Keratinocyte (primary cell): ENCODE measurements at regions not wholly inside any gene's neighbourhood (a gene's known extent, or its start where the extent isn't known, plus 50 kb on each side); places are given as distances from the start of the nearest gene placed in this dataset.

Source experiments
- DNase-seq: peaks from one replicate; pipeline ENCODE4 v3.0.0-alpha.2; 2011; ENCODE audit warnings: low read depth, missing footprints, low spot score
- FAIRE-seq: peaks from 2 replicates; lab custom pipeline; 2011; peaks lifted over from hg19 to GRCh38; lab: Jason Lieb, UNC
- H2AFZ ChIP-seq: 2 replicates; pipeline ENCODE4 v1.6.0; 2012; ENCODE audit warnings: low read length, control low read depth, inconsistent platforms; ENCODE audit not compliant: control insufficient read depth
- H3K27ac ChIP-seq: 2 replicates; pipeline ENCODE4 v1.5.1; 2011; ENCODE audit warnings: low read length; ENCODE audit not compliant: control insufficient read depth, insufficient read depth
- H3K27me3 ChIP-seq: 3 replicates; pipeline ENCODE4 v1.6.0; 2011; ENCODE audit warnings: low read length; ENCODE audit not compliant: control insufficient read depth, insufficient read depth; ENCODE audit errors: extremely low read depth
- H3K36me3 ChIP-seq, 2 experiments: 2 replicates in 1 of 2; 3 replicates in 1 of 2; pipeline ENCODE4 v1.5.1; 2011; ENCODE audit warnings: low read length in 2 of 2, mild to moderate bottlenecking in 1 of 2; ENCODE audit not compliant: control insufficient read depth in 2 of 2, insufficient read depth in 2 of 2; ENCODE audit errors: extremely low read depth in 1 of 2
- H3K4me1 ChIP-seq: 3 replicates; pipeline ENCODE4 v1.5.1; 2011; ENCODE audit warnings: low read length; ENCODE audit not compliant: control insufficient read depth, insufficient read depth; ENCODE audit errors: extremely low read depth
- H3K4me2 ChIP-seq: 3 replicates; pipeline ENCODE4 v1.6.0; 2011; ENCODE audit warnings: low read depth, low read length; ENCODE audit not compliant: control insufficient read depth, insufficient read depth; ENCODE audit errors: extremely low read depth
- H3K4me3 ChIP-seq, 3 experiments: fragments of 200-600 bp in 1 of 3; sonication (generic) in 1 of 3; 2 replicates in 2 of 3; 3 replicates in 1 of 3; pipeline ENCODE4 v1.5.1; 2011 to 2016; ENCODE audit warnings: low read length in 3 of 3, mild to moderate bottlenecking in 3 of 3, control low read depth in 2 of 3, inconsistent platforms in 1 of 3, low read depth in 1 of 3, mixed read lengths in 1 of 3, mixed run types in 1 of 3, moderate library complexity in 1 of 3; ENCODE audit not compliant: control insufficient read depth in 2 of 3, insufficient read depth in 2 of 3; ENCODE audit errors: extremely low read depth in 1 of 3
- H3K79me2 ChIP-seq: 2 replicates; pipeline ENCODE4 v1.6.0; 2012; ENCODE audit warnings: low read length; ENCODE audit not compliant: control insufficient read depth, insufficient read depth
- H3K9ac ChIP-seq: 3 replicates; pipeline ENCODE4 v1.6.0; 2011; ENCODE audit warnings: low read length; ENCODE audit not compliant: control insufficient read depth, insufficient read depth; ENCODE audit errors: extremely low read depth
- H3K9me1 ChIP-seq: 3 replicates; pipeline ENCODE4 v1.6.0; 2011; ENCODE audit warnings: low read length; ENCODE audit not compliant: control insufficient read depth, insufficient read depth; ENCODE audit errors: extremely low read depth
- H3K9me3 ChIP-seq: 2 replicates; pipeline ENCODE4 v1.5.1; 2012; ENCODE audit warnings: low read depth, low read length; ENCODE audit not compliant: control insufficient read depth
- H4K20me1 ChIP-seq: 3 replicates; pipeline ENCODE4 v1.6.0; 2011; ENCODE audit warnings: low read length; ENCODE audit not compliant: control insufficient read depth, insufficient read depth; ENCODE audit errors: extremely low read depth
- CTCF ChIP-seq, 3 experiments: IDR thresholded peaks in 1 of 3; conservative IDR thresholded peaks in 1 of 3; optimal IDR thresholded peaks in 1 of 3; 2 replicates in 2 of 3; 3 replicates in 1 of 3; pipeline versions ENCODE3 to v1.5.1; 2011; ENCODE audit warnings: low read length in 3 of 3, mild to moderate bottlenecking in 3 of 3, moderate library complexity in 2 of 3, control low read depth in 1 of 3, inconsistent platforms in 1 of 3; ENCODE audit not compliant: insufficient read depth in 2 of 3; ENCODE audit errors: extremely low read depth in 1 of 3
- EZH2 ChIP-seq: IDR thresholded peaks from one replicate; pipeline ENCODE4 v1.6.1; 2012; ENCODE audit warnings: inconsistent platforms, mild to moderate bottlenecking, low read length, moderate library complexity
- dilution Hi-C: fragments of 300-500 bp; cut with MboI; formaldehyde crosslinking; loops from one replicate; pipeline ENCODE4 v1.7.0; 2020; ENCODE audit warnings: low sequenced_read_pairs; ENCODE audit not compliant: extremely low pct_ligation_motif_present

DNA sequence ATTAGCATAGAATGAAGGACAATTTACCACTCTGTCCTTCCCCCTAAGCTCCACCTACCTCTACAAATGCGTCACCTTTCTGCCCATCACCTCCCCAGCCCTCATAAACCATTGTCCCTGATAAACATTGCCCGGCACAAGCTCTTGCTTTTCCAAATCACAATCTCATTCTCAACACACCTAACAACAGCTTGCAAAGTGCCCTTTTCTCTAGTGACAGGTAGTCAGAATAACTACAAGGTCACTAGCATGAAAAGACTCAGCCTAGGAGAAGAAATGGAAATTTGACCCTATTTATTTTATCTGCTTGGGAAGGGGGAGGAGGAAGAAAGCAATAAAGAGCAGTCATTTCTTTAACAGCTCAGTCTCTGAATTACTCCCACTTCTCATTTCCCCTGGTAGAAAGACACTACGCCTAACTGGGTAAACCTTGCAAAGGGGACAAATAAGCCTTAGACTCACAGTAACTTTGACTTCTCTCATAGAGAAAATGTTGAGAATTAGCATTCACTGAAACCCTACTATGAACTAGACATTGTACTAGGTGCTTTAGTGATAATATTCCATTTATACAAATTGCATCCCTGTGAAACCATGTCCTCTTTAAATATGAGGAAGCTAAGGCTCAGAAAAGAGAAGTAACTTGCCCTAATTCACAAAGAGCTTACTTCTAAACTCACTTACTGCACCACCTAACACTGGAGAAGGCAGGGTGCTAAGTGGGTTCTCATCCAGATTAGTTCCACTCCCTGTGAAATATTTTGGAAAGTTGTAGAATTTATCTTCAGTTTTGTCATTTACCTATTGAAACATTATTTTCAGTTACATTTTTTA, 116.2 kb upstream of the FNDC3A start:
- Histone ChIP-seq H3K27ac (no peak overlapping the region), H3K9ac (no peak overlapping the region), H3K4me2 (no peak overlapping the region), H3K27me3 (no peaks in the 10 kb centered on the region), H3K4me3 (no peak overlapping the region), H3K4me1 (no peaks in the 10 kb centered on the region), H3K36me3 (no peaks in the 10 kb centered on the region), H2AFZ (no peak overlapping the region), H4K20me1 (no peaks in the 10 kb centered on the region), H3K9me3 (no peaks in the 10 kb centered on the region), H3K79me2 (no peaks in the 10 kb centered on the region), H3K9me1 (no peaks in the 10 kb centered on the region)
- dilution Hi-C loops, result no loop called here
- no peak for DNase-seq
- FAIRE-seq, result no peak
- TF ChIP-seq CTCF (optimal IDR thresholded peaks at IDR 0.05 in 1 of 3, IDR thresholded peaks at IDR 0.05 in 1 of 3, conservative IDR thresholded peaks at IDR 0.05 in 1 of 3; ENCODE audit: extremely low read depth in 1 of 3, insufficient read depth in 2 of 3, low read length in 3 of 3) (no peak), EZH2 (no peak)

- H3K79me2 ChIP-seq, result no peaks in the 10 kb centered on the region
- H3K27ac ChIP-seq, result no peak overlapping the region
- dilution Hi-C loops, result no loop called here
- DNase-seq (no peak), FAIRE-seq (no peak)
- H4K20me1 ChIP-seq, result no peaks in the 10 kb centered on the region
- H3K36me3 ChIP-seq, result no peaks in the 10 kb centered on the region
- no peak overlapping the region for H2AFZ ChIP-seq
- H3K9me1 ChIP-seq, result no peaks in the 10 kb centered on the region
- H3K4me2 ChIP-seq, result no peak overlapping the region
- no peaks in the 10 kb centered on the region for H3K9me3 ChIP-seq
- no peak for TF ChIP-seq EZH2
- TF ChIP-seq CTCF (optimal IDR thresholded peaks at IDR 0.05 in 1 of 3, IDR thresholded peaks at IDR 0.05 in 1 of 3, conservative IDR thresholded peaks at IDR 0.05 in 1 of 3; ENCODE audit: extremely low read depth in 1 of 3, insufficient read depth in 2 of 3, low read length in 3 of 3), result no peak
- no peaks in the 10 kb centered on the region for H3K4me1 ChIP-seq
- no peak overlapping the region for H3K9ac ChIP-seq
- no peaks in the 10 kb centered on the region for H3K27me3 ChIP-seq
- no peak overlapping the region for H3K4me3 ChIP-seq
These were observed 115.3 kb upstream of the FNDC3A start for GRCh38 chr13:48860364-48860763.
